ENCODE measurements at regions not wholly inside any gene's neighbourhood (a gene's known extent, or its start where the extent isn't known, plus 50 kb on each side); places are given as distances from the start of the nearest gene placed in this dataset.
A peak's percentile ranks its signal among the peaks of the same experiment; 100 is the strongest.

DNA sequence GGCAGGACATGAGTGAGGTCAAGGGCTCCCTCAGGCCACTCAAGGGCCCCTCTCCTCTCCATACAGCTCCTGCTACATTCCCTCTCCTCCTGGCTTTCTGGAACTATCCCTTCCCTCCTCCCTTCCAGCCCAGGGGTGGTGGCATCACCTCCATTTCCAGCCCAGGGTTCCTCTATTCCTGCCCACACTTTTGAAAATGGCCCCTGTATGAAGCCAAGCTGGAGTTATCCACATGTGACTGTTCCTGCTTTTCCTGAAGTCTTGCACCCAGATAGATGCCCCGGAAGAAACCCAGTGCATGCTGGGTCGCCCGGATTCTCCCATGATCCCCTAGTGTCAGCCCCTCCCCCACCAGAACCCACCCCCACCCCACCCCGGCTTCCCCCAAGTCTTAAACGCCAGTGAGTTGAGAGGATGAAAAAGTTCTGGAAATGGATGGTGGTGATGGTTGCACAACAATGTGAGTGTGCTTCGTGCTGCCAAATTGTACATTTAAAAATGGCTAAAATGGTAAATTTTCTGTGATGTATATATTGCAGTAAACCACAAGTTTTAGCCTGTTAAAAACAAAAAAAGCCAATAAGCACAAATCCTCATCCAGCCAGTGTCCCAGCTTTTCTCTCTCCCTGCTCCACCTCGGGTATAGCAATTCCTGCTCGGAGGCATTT, 136.9 kb downstream of the SCARB1 start:
- no peak for DNase-seq

DNA sequence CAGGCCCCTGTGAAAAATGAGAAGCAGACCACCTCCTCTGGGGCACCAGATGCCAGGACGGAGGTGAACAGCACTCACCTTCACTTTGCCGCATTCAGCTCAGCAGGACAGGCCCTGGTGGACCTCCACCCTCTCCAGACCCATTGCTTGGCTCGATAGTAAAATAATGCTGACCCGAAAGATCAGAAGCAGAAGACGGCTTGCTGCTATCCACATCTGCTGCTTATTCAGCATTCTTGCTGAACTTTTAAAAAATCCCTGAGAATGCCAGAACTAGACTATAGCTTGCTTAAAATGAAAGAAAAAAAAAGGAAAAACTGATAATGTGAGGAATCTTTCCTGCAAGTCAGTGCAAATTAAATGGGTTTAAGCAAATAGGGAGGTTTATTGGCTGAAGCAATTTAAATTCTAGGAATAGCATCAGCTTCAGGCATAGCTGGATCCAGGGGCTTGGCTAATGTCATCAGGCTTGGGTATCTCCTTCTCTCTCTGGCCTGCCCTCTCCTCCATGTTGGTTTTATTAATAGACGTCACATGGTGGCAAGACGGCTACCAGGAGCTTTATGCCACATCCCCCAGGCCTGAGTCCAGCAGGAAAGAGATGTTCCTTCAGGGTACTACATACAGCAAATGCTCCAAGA, 137.9 kb downstream of the SCARB1 start:
- DNase-seq = no peak

DNA sequence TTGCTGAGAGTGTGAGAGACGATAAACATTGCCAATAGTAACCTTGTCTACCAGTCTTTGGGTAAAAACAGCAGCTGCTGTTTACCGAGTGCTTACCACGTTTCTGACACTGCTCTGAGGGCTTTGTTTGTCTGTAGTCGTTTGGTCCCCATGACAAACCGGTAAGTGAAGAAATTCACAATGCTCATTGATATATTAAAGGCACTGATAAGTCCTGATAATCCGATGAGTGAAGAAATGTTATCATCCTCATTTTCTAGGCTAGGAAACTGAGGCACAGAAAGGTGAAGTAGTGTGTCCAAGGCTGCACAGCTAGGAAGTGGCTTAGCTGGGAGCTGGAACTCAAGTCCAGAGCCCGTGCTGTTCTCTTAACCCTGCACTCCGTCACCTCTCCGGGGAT, 138.6 kb downstream of the SCARB1 start:
- DNase-seq = no peak

DNA sequence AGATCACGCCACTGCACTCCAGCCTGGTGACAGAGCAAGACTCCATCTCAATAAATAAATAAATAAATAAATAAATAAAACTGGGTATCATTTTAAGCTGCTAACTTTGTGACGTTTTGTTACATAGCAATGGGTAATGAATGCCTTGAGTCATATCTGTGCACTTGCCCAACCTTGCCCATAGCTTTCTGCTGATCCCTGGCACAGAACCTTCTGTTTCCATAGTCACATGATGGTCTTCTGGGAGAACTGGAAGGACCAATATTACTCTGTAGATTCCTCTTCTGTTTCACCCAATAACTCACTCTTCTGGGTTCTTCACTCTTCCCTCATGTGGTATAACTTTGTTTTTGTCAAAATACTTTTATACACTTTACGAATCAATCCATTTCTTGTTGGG, 140.8 kb downstream of the SCARB1 start:
- DNase-seq = no peak

DNA sequence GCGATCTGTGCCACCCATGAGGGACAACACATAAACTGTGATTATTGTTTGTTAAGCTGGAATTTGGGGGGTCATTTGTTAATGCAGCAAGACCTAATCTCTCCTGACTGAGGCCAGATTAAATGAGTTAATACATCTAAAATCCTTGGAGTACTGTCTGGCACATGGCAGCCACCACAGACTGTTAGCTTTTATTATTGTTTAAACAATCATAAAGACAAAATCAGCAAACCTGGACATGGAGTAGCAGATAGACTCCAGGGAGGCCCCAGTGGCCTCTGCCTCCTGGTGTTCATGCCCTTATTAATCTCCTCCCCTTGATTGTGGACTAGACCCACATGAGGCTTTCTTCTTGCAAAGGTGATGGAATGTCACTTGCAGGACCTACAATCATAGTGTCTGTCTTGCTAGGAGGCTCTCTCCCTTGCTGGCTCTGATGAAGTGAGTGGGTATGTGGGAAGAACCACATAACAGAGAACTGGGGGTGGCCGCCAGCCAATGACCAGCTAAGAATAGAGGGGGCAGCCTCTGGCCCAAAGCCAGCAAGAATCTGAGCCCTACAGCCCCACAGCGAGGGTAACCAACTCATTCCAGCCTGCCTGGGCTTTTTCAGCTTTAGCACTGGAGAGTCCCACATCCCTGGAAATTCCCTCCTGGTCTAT, 142.0 kb downstream of the SCARB1 start:
- DNase-seq = peak; percentile 50

DNA sequence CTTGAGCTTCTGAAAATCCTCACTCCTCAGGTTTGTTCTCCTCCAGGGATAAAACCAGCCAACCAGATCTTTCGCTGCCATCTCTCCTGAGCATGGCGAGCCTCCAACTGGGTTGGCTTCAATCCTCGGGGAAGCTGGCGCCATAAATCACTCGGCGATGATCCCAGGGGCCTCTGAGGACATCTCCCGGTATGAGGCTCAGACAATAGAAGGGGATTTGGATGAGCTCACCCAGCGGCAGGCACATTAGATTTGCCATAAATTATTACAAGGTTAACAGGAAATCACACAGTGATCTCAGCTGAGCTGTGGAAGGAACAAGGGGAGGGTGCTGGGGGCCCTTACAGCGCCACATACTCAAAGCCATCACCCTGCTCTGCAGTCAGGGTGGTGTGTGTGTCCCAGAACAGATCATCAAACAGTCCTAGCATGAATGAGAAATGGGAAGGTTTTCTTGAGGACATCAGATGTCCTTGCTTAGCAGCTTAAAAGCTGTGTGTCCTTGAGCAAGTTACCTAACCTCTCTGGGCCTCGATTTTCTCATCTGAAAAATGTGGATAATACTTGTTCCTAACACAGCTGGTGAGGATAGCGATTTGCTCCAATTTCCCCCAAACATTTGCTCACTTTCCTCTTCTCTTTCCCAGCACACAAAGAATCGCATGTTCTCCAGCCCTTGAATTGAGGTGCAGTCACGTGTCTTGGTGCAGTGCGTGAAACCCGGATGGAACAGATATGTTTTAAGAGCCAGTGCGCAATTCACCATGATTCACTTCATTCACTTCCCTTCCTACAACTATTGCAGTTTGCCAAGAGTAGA, 142.8 kb downstream of the SCARB1 start:
- peak; percentile 97 for DNase-seq

DNA sequence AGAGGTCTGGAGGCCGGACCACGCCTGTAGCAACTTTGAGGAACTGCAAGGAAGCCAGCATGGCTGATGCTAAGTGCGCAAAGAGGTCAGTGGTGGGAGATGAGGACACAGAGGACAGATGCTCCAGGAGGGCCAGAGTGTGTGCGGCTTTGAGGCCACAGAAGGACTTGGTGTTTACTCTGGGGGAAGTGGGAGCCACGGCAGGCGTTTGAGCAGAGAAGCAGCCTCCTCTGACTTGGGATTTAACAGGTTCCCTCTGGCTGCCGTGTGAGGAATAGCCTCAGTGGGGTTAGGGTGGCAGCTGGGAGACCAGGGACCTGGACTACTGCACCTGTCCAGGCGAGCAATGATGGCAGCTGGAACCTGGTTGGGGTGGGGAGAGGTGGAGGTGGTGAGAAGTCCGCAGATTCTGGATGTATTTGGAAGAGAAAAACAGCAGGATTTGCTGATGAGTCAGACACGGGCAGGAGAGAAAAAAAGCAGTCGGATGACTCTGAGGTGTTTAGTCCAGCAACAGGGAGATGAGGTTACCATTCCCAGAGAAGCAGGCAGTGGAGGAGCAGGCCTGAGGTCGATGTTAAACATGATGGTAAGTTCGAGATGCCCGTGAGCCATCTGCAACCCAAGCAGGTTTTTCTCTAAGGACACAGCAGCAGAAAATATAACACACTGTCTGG, 143.5 kb downstream of the SCARB1 start:
- peak; percentile 91 for DNase-seq

DNA sequence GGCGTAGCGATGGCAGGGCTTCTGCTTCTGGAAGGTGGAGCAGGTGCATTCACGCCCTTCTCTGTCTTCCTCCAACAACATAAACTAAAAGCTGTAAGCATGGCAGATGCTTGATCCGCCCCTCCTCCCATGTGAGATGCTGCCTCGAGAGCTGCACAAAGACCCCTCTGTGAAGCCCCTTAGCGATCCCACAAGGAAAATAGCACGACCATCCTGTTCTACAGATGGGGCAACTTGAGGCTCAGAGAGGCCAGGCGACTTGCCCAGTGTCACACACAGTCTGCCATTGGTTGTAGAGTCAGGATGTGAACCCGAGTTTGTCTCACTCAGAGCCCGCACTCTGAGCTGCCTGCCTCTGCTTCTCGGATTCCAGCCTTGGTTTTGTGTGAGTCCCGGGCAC, 144.4 kb downstream of the SCARB1 start:
- no peak for DNase-seq

DNA sequence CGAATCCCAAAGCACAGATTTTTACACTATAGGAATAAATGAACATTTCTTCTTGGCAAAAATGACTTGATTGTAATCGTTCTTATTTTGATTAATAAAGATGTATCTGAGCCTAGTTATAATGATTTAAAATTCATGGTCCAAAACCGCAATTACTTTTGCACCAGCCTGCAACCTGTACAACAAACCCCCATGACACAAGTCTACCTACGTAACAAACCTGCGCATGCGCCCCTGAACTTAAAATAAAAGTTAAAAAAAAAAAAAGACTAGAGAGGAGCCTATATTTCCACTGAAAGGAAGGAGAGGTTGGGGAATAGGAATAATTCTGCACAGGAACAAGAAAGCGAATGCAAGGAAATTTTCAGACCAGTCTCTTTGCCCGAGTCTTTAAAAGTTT, 145.2 kb downstream of the SCARB1 start:
- DNase-seq = no peak

DNA sequence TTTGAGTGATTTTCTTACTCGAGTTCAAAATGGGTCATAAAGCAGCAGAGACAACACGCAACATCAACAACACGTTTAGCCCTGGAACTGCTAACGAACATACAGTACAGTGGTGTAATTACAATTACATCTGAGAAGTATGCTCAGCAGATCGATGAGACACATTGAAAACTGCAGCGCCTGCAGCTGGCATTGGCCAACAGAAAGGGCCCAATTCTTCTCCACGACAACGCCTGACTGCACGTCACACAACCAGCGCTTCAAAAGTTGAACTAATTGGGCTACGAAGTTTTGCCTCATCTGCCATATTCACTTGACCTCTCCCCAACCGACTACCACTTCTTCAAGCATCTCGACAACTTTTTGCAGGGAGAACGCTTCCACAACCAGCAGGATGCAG, 145.6 kb downstream of the SCARB1 start:
- DNase-seq = no peak

DNA sequence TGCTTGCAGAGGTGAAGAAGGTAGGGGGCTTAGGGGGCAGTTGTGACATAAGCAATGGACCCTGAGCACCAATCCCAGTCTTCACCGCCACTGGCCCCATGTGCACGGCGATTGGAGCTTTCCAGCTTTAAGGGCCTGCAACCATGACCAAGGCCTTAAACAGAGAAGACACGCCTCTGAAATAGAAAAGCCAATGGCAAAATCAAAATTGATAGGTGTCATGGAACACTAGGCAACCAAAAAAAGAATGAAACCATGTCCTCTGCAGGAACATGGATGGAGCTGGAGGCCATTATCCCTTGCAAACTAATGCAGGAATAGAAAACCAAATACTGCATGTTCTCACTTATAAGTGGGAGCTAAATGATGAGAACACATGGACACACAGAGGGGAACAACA, 146.3 kb downstream of the SCARB1 start:
- DNase-seq = no peak

DNA sequence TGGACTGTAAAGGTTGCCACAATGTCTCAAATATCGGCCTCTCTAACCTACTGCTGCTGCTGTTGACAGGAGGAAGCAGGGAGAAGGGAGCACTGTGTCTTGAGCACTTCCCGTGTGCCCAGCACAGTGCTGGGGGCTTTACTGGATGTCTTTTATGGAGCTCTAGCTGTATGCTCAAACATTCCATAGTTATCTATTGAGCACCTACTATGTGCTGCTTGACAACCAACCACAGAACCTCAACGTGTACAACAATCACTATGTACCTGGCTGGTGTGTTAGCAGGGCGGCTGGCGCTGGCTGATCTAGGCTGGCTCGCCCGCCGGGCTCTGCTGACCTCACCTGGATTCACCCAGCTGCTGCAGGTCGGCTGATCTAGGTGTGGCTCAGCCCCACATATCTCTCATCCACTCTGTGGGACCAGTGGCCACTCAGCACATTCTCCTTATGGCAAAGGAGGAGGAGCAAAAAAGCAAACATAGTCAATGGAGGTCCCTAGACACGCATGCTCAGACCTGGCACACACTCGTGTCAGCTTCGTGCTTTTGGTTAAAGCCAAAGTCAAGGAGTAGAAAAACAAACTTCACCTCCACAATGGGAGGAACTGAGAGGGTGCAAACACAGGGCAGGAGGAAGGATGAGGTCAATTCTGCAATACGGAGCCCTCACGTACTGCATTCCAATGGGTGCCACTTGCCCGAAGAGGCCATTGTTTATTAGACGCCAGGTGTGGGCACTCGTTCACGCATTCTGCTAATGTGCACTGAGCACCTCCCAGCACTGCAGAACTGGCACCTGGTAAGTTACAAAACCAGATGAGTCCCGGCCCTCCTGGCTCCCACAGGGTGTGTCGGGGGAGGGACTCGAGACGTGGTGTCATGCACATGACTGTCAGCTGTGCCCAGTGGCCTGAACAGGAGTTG, 147.2 kb downstream of the SCARB1 start:
- DNase-seq = no peak

DNA sequence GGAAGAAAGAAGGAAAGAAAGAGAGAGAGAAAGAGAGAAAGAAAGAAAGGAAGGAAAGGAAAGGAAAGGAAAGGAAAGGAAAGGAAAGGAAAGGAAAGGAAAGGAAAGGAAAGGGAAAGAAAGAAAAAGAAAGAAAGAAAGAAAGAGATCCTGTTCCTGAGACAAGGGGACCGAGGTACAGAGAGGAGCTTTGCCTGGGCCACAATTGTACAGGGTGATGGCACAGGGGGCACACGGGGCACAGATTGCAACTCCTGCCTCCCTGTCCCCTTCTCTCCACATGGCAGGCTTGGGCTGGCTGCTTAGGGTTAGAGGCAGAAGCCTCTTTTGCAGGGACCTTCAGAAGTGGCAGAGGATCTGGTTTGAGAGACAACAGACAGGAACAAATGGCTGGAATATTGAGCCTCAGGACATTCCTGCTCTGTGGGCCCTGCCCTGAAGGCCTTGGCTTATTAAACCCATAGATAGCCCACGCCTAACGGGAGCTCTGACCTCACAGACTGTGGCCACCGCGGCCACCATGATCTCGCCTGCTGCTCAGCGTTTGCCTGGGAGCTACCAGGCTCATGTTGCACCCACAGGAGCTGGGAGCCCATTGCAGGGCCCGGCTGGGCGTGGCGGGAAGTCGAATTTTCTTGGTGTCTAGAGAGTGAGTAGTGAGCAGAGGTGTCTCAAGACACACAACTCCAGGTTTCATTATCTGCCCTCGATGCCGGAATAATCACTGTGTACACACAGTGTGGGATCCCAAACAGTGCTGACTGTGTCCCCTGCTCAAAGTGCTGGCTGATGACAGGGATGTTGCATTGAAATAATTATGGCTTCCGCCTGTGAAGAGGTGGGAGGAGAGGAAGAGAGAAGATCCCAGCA, 147.9 kb upstream of the NCOR2 start:
- peak; percentile 57 for DNase-seq

DNA sequence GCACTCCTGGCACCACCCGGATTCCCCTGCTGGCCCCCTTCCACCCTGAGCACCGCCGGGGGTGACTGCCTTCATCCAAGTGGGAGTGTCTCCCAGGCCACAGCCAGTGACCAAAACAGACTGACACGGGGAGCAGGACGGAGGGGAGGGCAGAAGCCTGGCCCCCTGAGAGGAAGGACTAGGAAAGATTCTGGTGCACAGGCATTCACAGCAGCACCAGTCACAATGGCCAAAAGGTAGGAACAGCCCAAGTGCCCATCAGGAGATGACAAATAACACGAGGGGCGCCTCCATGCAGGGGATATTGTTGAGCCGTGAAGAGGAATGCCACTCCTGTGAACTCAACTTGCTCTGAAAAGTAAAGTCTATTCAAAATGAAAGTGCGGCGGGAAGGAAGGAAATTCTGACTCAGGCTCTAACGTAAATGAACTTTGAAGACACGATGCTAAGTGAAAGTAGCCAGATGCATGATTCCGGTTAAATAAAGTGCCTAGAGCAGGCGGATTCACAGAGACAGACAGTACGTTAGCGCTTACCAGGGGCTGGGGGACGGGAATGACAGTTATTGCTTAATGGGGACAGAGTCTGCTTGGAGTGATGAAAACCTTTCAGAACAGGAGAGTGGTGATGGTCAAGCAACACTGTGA, 146.1 kb upstream of the NCOR2 start:
- DNase-seq = peak; percentile 82

DNA sequence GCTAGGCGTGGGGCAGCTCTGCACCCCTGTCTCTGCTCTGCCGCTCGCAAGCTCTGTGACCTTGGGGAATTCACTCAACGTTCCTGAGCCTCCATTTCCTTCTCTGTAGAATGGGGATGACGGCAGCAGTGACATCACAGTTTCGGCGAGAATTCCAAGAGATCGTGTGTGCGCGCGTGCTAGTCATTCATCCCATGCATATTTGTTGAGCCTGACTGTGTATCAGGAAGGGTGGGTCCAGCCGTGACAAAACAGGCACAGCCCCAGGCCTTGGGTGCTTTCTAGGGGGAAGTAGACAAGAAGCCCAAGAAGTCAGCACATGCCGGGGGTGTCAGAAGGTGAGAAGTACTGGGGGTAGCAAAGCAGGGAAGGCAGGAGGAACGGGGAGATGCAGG, 145.6 kb upstream of the NCOR2 start:
- peak; percentile 31 for DNase-seq

DNA sequence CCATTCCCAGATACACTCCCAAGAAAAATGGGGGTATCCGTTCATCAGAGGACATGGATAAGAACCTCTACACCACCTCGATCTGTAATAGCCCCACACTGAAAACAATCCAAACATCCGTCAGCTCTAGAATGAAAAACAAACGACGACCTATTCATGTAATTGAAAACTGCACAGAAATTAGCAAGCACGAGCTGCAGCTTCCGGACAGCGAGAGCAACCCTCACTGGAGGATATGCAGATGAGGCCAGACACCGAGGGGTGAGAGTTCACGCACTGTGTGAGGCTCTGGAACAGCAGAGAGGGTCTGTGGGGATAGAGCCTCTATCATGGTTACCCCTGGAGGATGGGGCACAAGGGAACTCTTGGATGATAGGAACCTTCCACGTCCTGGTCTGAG, 143.9 kb upstream of the NCOR2 start:
- DNase-seq = no peak

DNA sequence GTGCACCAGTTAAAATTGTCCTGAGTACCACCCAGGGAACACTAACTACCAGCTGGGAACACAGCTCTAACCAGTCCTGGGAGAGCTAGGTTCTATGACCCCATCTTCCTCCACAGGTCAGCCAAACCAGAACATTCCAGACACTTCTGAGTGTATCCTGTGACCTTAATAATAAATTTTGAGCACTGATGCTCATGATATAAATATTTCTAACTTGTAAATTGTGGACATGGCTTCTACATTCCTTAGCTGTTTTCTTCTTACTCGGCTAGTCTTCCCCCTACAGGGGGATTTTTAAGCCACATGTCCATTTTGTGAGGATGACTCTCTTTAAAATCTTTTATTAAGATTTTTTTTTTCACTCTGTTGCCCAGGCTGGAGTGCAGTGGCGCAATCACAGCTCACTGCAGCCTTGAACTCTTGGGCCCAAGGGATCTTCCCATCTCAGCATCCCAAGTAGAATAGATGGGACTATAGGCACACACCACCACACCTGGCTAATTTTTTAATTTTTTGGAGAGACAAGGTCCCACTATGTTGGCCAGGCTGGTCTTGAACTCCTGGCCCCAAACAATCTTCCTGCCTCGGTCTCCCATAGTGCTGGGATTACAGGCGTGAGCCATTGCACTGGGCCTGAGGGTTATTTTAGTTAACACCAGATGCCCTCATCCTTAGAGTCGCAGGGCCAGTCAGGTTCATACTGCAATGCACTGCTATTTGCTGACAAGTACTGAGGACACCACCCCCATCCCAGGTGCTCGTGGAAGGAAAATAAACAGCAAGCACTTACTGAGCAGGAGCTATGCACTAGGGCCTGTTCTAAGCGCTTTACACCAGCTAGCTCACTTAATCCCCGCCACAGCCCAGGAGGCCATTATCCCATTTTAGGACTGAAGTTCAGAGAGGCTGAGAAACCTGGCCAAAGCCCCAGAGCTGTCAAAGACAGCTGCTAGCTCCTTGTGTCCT, 142.6 kb upstream of the NCOR2 start:
- peak; percentile 79 for DNase-seq

DNA sequence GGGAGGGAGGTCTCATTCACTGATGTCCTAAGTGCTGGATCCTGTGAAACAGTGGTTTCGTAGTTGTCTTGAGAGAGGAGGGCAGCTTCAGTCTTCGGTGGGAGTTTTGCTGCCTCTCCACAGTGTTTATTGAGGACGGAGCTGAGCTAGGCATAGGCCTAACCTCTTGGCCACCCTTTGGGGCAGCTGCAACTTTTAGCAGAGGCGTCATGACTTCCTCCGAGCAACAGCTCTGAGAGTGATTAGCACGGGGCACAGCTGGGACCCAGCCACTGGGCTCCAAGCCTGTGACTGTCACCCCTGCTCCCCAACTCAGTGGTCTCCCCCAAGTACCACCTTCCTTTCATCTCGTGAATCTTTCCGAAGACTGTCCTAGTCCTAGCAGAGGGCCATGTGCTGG, 139.9 kb upstream of the NCOR2 start:
- DNase-seq = no peak

DNA sequence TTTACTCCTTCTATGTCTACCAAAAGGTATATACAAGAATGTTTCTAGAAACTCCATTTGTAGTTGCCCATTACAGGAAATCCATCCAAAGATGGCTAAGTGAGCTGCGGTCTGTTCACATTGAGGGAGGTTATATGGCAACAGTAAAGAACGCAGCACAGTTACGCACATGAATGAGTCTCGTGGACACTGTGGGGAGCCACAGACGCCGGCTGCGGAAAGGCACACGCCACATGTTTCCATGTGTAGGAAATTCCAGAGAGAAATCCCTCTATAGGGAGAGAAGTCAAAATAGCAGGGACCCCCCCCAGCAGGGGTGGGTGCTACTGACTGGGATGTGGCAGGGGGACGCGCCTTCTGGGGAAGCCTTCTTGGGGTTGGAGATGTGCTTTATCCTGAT, 139.0 kb upstream of the NCOR2 start:
- DNase-seq = peak; percentile 38

All from fibroblast of skin of right biceps (primary cell).